ENCODE measurements at regions not wholly inside any gene's neighbourhood (a gene's known extent, or its start where the extent isn't known, plus 50 kb on each side); places are given as distances from the start of the nearest gene placed in this dataset.

GRCh38 chr6:23417133-23417532, 708.9 kb upstream of the NRSN1 start:
- Histone ChIP-seq H3F3A (ENCODE audit: low read depth) (no peaks in the 10 kb centered on the region), H3K4me3 (no peak overlapping the region), H3K27ac (no peak overlapping the region), H3K79me2 (ENCODE audit: low read depth) (no peaks in the 10 kb centered on the region), H3K9me3 (ENCODE audit: low read depth) (no peaks in the 10 kb centered on the region), H3K4me1 (no peaks in the 10 kb centered on the region), H4K20me1 (ENCODE audit: low read depth) (no peaks in the 10 kb centered on the region), H3K27me3 (no peaks in the 10 kb centered on the region), H3K4me2 (no peak overlapping the region), H3K36me3 (no peaks in the 10 kb centered on the region), H2AFZ (replicated peaks) (no peak overlapping the region), H3K9ac (no peak overlapping the region)
- Mint-ChIP-seq H3K27ac (no peak overlapping the region), H3K36me3 (no peaks in the 10 kb centered on the region), H3K9me3 (peaks cover 3% of the 10 kb centered on the region), H3K27me3 (ENCODE audit: insufficient read depth, low read depth) (peaks cover 4% of the 10 kb centered on the region), H3K4me3 (no peak overlapping the region), H3K4me1 (peaks cover 3% of the 10 kb centered on the region)
- no peak for DNase-seq (ENCODE audit: low spot score)
- TF ChIP-seq EZH2 (IDR thresholded peaks at IDR 0.05) = no peak
- no peak for TF ChIP-seq CTCF (IDR thresholded peaks at IDR 0.05)
- TF ChIP-seq EZH2phosphoT487 (IDR thresholded peaks at IDR 0.05) = no peak

DNA sequence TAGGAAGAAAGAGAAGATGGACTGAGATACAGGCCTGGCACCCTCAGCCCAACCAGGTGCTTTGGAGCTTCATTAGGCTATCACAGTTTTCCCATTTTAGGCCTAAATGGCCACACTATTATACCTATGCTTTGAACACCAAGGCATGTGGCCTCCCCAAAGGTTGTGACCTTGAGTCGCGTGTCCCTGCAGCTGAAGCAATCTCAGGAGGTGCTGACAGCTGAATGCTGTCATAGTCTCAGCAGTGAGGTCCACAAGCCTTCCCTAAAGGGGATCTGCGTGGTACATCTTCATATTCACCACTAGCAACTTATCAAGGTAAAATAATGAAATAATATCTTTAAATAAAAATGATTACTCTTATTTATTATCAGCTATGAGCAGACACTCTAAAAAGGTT, 707.9 kb upstream of the NRSN1 start:
- H3K4me3 Mint-ChIP-seq = no peak overlapping the region
- no peak for DNase-seq (ENCODE audit: low spot score)
- Histone ChIP-seq H3K27ac (no peak overlapping the region), H2AFZ (replicated peaks) (no peak overlapping the region), H4K20me1 (ENCODE audit: low read depth) (no peaks in the 10 kb centered on the region), H3K4me2 (no peak overlapping the region), H3K79me2 (ENCODE audit: low read depth) (no peaks in the 10 kb centered on the region), H3K9me3 (ENCODE audit: low read depth) (no peaks in the 10 kb centered on the region), H3K4me3 (no peak overlapping the region), H3K27me3 (no peaks in the 10 kb centered on the region), H3K36me3 (no peaks in the 10 kb centered on the region), H3K9ac (no peak overlapping the region), H3K4me1 (no peaks in the 10 kb centered on the region), H3F3A (ENCODE audit: low read depth) (no peaks in the 10 kb centered on the region)
- no peaks in the 10 kb centered on the region for H3K36me3 Mint-ChIP-seq
- H3K4me1 Mint-ChIP-seq = peaks cover 3% of the 10 kb centered on the region
- H3K27ac Mint-ChIP-seq = no peak overlapping the region
- H3K27me3 Mint-ChIP-seq (ENCODE audit: insufficient read depth, low read depth) = peaks cover 6% of the 10 kb centered on the region
- TF ChIP-seq CTCF (IDR thresholded peaks at IDR 0.05) = no peak
- no peak for TF ChIP-seq EZH2phosphoT487 (IDR thresholded peaks at IDR 0.05)
- TF ChIP-seq EZH2 (IDR thresholded peaks at IDR 0.05) = no peak
- H3K9me3 Mint-ChIP-seq = peaks cover 3% of the 10 kb centered on the region

DNA sequence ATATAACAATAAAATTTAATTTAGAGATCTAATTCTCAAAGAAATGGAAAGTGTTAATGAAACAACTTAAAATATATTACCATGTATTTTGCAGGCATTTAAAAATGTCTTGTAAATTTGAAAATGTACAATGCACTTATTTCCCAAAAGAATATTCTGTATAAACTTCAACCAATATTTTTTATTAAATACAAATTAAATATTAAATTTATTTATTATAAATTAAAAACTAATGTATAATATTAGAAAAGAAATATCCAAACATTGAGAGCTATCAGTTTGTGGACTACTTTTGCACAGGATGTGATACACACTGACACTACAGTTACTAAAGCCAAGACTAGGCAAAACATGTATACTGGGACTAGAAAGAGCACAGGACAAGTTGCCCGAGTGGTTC, 707.0 kb upstream of the NRSN1 start:
- Histone ChIP-seq H3K27ac (no peak overlapping the region), H2AFZ (replicated peaks) (no peak overlapping the region), H3K4me3 (no peak overlapping the region), H4K20me1 (ENCODE audit: low read depth) (no peaks in the 10 kb centered on the region), H3F3A (ENCODE audit: low read depth) (no peaks in the 10 kb centered on the region), H3K4me1 (no peaks in the 10 kb centered on the region), H3K4me2 (no peak overlapping the region), H3K9me3 (ENCODE audit: low read depth) (no peaks in the 10 kb centered on the region), H3K79me2 (ENCODE audit: low read depth) (no peaks in the 10 kb centered on the region), H3K36me3 (no peaks in the 10 kb centered on the region), H3K9ac (no peak overlapping the region), H3K27me3 (no peaks in the 10 kb centered on the region)
- Mint-ChIP-seq H3K4me3 (no peak overlapping the region), H3K9me3 (peaks cover 3% of the 10 kb centered on the region), H3K36me3 (no peaks in the 10 kb centered on the region), H3K27me3 (ENCODE audit: insufficient read depth, low read depth) (peaks cover 6% of the 10 kb centered on the region), H3K27ac (no peak overlapping the region), H3K4me1 (peaks cover under 1% of the 10 kb centered on the region)
- no peak for DNase-seq (ENCODE audit: low spot score)
- TF ChIP-seq EZH2phosphoT487 (IDR thresholded peaks at IDR 0.05) = no peak
- no peak for TF ChIP-seq CTCF (IDR thresholded peaks at IDR 0.05)
- TF ChIP-seq EZH2 (IDR thresholded peaks at IDR 0.05) = no peak

Data from neural progenitor cell (in vitro differentiated cells).